NCI-H226 (cell line): ENCODE measurements at regions not wholly inside any gene's neighbourhood (a gene's known extent, or its start where the extent isn't known, plus 50 kb on each side); places are given as distances from the start of the nearest gene placed in this dataset.
A peak's percentile ranks its signal among the peaks of the same experiment; 100 is the strongest.
"Not testable (repeated sequence)": the region's sequence is repeated elsewhere in the genome, so short reads cannot be mapped to it uniquely, and the experiment has no call there.

Experiments used
- DNase-seq: peaks from one replicate; pipeline ENCODE4 v3.0.0-alpha.2; 2015

DNA sequence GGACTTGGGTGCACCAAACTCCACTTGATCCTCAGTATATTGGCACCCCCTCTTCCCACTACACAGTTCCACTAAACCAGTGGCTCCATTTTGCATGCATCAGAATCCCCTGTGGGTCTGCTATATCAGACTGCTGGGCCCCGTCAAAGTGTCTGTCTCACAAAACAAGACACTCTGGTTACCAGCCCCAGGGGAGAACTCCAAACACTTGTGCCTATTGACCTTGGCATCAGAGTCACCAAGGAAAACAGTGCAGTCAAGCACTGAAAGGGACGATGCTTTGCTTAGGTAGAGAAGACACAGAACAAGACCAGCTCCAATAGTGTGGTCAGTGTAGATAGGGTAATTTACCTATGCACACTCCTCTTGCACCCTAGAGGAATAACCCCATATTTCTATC is 205.8 kb upstream of the RAI14 start:
- no peak for DNase-seq

DNA sequence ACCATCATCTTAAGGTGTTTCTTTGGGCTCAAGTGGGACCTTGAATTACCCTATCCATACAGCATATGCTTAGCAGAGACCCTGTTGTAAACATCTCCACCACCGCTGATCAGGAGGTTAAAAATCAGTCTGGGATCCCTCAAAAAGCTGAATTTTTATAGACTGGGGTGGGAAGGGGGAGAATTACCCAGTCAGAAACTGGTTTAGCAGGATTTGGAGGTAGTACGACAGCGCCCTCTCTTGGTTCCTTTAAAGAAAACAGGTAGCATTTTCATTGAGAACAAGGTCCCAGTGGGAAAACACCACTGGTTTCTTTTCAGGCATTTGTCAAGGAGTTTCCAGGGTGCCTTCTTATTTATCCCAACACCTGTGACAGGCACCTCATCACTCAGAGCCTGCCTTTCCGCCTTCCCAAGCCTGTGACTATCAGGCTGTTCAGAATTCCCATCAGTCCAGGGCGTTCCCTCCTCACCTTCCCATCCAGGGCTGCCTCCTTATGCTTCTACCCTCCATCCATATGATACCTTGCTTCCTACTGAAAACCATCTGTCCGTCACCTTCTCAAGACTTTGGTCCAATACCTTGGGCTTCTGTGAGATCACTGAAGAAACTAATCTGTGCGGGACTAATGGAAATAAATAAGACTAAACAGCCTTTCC is 203.8 kb upstream of the RAI14 start:
- no peak for DNase-seq

DNA sequence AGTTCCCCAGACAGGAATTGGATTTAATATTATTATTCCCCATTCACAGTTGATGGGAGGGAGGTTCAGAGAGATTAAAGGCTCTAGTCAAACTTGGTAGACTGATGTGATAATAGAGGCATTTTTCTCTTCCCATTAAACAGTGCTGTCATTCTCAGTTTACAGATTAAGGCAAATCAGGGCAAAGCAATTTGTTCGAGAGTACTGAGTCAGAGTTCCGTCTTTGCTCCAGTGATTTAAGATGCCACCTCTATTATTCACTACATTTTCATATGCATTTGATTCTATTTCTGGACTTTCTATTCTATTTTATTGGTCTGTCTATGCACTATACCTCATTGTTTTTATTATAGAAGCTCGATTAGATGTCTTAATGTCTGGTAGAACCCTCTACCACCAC is 201.0 kb upstream of the RAI14 start:
- no peak for DNase-seq

DNA sequence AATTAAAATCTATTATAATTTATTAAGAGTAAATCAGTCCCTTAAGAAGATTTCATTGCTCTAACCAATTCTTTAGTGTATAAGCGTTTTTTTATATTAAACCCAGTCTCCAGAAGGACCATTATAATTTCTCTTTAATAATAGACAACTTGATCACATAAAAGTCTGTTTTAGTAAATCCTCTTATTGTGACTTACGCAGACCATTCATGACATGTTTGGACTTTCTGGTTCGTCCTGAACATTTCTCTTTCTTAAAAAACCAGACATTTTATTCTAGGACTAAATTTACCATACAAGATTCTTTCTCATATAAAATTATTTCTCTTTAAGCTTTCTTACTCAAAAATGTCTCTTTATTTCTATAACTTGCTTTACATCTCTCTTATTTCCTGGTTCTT is 196.2 kb upstream of the RAI14 start:
- DNase-seq = no peak

DNA sequence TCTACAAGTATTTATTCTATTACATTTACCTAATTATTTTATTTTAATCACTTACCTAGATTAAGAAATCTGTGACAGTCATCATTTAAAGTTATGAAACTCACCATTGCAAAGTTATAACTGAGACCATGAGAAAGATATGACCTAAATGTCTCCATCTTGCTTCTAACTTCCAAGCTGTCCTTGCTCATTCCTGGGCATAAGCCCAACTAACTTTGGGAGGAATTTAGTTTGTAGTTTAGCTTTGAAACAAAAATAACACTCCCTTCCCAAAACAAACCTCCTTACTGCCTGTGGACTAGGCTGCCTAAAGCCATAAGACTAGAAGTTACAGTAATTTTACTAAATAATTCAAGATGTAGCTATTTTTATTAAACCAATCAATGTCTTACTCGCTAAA is 195.6 kb upstream of the RAI14 start:
- DNase-seq = no peak

DNA sequence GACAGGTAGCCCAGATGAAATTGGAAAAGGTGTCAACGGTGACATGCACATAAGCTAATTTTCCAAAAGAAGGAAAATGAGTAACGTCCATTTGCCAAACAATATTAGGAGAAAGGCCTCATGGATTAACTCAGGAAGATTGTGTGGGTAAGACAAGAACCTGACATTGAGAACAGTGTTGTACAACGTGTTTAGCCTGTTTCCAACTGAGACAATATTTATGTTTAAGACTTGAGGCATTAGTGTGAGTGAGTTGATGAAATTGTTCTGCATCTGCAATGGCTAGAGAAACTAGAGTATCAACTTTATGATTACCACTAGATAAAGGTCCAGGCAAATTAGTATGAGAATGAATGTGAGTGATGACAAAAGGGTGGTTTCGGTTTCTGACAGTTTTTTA is 191.3 kb upstream of the RAI14 start:
- no peak for DNase-seq

DNA sequence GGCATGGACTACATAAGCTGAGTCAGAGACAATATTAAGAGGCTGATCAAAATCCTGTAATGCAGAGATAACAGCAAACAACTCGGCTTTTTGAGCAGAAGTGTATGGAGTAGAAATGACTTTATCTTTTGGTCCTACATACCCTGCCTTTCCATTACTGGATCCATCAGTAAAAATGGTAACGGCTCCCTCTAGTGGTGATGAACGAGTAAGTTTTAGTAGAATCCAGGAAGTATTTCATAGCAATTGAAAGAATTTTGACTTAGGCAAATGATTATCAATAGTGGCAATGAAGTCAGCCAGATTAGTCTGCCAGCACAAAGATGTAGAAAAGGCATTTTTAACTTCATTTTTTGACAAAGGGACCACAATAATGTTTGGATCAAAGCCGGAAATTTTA is 190.8 kb upstream of the RAI14 start:
- DNase-seq = not testable (repeated sequence)

DNA sequence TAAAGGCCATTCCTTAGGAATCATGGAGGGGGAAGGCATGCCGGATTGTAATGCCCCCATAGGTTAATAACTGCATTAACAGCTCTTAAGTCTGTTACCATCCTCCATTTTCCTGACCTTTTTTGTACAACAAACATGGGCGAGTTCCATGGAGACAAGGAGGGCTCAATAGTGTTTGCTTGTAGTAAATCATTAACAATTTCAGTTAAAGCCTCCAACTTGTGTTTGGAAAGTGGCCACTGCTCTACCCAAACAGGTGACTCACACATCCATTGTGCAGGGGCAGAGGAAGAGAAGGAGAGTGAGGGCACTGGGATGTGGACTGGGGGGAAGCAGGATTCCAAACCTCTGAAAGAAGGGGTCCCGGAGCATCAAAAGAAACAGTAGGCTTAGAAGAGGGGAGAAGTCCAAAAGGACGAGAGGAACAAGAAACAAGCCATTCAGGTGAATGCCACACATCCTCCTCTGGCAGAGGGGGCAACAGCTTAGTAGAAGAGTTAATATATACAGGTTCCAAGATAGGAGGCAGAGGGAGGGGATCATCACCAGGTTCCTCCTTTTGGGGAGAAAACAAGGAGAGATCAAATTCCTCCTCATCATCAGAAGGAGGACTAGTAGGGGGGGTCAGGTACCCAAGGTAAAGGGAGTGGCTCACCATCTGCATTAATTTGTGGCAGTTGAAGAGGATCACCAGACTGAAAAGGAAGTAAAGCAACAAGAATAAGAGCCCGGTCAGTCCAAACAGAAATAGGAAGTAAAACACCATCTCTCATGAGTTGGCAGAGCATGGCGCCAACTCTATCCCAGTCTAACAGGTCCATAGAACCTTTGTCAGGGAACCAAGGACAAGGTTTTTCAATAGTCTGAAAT is 189.4 kb upstream of the RAI14 start:
- not testable (repeated sequence) for DNase-seq

DNA sequence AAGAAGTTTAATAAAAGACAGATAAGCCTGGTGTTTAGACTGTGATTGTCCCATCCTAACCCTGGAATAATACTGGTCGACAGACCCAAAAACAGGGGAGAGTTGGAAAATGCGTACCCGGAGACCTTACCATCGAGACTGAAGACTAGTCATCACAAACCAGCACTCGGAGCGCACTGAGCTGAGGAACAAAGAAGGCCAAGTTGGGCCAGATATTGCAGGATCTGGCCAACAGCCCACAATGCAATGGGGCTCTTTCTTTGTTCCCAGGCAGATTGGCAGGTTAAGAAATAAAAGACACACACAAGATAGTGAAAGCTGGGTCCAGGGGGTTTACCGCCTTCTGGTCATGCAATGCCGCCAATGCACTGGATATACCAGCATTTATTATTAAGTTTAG is 188.7 kb upstream of the RAI14 start:
- DNase-seq = no peak

DNA sequence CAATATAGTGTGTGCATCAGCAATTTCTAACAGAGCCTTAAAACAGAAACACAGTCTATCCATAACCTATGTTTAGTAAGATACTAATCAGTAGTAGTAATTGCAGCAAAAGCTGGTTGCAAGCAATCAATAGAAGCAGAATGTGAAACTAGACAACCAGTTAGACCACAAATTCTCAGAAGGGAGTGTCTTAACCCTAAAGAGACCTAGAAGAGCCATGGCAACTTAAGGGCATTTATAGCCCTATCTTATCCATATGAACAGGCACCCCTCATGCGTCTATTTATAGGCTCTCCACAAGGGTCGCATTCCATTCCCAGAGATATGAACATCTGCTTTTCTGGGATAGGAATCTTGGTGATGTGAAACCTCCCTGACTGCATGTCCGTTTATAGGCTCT is 188.1 kb upstream of the RAI14 start:
- DNase-seq = not testable (repeated sequence)

DNA sequence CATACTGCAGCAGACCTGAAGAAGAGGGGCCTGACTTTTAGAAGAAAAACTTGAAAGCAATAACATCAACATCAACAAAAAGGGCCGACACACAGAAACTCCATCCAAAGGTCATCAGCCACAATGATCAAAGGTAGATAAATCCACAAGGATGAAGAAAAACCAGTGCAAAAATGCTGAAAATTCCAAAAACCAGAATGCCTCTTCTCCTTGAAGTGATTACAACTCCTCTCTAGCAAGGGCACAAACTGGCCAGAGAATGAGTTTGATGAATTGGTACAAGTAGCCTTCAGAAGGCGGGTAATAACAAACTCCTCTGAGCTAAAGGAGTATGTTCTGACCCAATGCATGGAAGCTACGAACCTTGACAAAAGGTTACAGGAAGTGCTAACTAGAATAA is 186.2 kb upstream of the RAI14 start:
- DNase-seq = no peak

DNA sequence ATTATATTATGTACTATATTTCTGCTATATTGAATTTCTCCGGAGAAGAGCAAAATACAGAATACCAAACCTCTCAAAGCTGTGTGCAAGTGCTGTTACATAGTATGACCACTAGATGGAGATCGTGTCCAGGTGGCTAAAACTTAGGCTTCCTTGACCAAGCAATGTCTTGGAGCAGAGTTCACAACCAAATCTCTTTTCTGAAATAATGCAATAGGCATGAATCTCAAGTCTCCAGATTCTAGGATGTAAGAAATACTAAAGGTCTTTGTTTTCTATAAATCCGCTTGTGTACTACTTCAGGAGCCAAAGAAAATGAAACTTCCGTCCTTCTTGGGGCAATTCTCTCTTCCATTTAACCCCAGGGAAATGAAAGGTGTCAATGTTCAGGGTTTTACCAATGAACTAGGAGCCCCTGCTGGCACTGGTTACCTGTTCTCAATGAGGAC is 181.5 kb upstream of the RAI14 start:
- peak; percentile 33 for DNase-seq

DNA sequence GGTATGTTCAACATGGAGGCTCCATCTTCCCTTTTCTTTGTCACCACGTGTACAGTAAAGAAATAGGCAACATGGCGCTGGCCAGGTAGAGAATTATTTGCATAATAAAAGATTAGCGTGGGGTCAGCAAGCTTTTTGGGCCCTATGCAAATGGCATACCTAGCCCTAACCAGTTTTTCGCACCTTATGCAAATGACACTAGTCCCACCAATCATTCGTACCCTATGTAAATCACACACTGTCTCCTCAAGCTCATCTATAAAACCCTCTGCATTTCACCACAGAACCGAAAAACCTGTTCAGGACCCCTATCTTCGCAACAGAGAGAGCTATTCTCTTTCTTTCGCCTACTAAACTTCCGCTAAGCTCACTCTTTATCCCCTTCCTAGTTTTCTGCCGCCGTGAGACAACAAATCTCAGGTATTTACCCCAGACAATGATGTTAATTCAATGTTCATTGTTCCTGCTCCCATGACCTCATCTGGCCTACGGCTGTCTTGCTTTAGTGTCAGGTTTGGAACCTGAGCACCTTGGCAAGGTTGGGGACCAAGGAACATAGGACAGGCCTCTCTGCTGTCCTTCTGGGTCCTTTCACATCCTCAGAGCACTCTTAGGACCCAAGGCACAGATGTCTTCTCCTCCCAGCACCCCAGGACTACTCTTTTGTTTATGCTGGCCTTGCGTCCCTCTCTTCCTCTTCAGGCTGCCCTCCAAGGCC is 180.7 kb upstream of the RAI14 start:
- DNase-seq = no peak

DNA sequence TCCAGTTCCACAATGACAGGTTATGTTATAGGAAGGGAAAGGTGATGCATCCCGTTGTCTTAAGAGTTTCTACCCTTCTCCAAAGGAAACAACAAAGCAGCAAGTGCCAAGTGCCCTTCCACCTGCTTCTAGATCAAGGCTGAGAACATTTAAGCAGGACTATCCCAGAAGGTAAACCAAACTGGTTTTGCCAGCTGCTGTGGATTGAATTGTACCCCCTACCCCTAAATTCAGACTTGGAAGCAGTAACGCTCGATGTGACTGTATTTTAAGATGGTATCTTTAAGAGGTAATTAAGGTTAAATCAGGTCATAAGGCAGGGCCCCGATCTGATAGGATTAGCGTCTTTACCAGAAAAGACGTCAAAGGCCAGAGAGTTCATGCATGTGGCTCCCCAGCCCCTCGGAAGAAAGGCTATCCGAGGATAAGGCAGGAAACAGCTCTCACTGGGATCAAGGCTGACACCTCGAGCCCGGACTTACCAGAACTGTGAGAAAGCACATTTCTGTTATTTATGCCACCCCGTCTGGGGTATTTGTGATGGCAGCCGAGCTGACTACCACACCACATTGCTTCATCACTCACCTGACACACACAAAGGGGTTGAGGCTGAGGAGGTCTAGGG is 179.1 kb upstream of the RAI14 start:
- DNase-seq = no peak

DNA sequence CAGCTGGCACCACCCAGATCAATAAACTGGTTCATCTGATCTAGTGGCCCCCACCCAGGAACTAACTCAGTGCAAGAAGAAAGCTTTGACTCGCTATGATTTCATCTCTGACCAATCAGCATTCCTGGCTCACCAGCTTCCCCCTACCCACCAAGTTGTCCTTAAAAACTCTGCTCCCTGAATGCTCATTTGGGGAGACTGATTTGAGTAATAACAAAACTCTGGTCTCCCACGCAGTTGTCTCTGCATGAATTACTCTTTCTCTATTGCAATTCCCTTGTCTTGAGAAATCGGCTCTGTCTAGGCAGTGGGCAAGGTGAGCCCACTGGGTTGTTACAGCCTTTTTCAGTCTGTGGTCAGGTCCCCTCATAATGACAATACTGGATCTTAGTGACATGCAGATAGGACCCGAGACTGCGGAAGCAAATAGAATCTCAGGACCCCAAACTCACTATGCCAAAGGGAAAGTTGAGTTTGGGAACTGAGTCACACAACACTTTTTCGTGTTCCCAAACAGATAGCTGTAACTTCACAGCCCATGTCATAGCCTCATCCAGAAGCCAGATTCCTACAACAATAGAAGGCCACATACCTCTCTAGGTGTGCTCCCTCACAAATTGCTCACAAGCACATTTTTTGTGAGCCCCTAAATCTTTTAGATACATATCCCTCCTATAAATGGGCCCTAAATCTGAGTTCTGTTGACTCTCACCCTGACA is 175.2 kb upstream of the RAI14 start:
- no peak for DNase-seq

DNA sequence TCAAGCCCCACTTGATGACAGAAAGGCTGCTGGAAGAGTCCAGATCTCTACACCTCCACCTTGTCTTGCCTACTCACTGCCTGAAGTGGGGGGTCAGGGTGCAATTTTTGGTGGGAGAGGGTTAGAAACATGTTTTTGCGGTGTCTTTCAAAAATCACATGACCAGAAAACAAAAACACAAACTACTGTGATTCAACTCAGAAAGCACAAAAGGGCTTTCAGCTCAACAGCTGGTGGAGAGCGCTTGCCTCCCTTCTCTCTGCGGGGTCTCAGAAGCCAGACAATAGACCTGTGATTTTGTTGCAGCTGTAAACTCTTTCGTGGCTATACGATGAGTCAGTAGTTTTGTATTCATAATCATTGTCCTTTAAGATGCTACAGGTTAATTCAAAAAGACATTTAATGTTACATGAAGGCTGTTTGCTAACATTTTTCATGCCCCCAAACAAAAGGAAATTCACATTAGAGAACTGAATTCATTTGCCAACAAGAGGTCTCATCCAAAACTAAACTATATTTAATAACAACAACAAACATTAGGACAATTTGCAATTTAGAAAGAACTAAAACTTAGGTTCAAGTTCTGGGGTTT is 172.6 kb upstream of the RAI14 start:
- DNase-seq = no peak

DNA sequence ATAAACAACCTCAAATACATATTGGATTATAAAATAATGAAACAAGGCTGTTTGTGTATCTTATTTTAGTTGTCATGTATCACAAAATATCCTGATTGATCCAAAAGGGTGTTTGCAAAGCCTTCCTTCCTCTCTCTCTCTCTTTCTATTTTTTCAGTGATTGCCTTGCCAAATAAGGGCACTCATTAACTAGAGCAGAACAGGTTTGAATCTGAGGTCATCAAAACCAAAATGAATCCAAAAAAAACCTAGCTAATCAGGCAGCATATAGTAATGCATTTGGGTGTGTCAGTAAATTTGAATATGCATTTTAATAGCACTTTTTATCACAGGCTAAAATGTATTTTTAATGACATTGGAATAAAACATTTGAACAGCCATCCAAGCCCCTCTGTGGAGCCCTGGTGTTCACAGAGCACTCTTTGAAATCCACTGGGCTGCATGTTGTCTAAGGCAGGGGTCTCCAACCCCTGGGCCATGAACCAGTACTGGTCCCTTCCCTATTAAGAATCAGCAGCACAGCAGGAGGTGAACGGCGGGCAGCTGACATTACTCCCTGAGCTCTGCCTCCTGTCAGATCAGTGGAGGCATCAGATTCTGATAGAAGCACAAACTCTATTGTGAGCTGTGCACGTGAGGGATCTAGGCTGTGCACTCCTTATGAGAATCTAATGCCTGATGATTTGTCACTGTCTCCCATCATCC is 171.8 kb upstream of the RAI14 start:
- no peak for DNase-seq

DNA sequence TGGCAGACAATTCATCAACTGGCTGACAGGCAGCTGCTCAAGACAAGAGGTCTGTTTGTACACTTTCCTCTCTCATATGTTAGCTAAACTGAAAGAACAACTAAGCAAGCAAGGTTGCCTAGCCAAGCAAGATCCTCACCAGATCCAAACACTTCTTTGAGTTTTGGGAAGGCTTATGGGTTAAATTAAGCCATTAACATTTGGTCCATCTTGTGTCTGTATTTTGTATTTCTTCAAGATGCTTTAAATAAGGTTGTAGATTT is 170.4 kb upstream of the RAI14 start:
- no peak for DNase-seq

DNA sequence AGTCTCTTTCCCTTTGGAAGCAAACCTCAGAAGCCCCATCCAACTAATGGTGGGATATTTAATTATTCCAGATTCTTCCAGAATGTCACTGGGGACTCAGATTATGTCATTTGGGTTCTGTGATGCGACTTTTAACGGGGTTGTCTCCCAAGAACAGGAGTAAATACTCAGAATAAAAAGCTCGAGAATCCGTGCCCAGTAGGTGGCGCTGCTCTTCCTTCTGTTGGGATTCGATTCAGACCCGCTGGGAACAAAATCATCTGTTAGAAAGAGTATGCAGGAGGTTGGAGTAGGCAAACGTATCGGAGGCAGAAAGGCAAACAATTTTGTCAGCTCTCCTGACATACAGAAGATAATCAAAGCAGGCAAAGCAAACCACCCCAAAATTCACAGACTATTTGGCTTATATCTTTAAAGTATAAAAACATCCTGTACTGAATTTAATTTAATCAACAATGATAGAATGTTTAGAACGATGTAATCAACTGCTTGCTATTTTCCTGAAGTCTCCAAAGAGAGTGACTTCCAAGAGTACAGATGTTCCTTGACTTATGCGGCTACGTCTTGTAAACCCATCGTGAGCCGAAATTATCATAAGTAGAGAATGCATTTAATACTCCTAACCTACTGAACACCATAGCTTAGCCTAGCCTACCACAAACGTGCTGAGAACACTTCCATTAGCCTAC is 169.8 kb upstream of the RAI14 start:
- peak; percentile 51 for DNase-seq

DNA sequence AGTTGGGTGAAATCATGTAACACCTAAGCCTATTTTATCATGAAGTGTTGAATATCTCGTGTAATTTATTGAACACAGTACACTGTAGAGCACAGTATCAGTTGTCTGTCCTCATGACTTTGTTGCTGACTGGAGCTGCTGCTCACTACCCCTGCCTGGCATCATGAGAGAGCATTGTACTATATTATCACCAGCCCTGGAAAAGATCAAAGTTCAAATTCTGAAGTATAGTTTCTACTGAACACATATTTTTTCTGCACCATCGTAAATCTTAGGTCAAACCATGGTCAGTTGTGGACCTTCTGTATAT is 169.3 kb upstream of the RAI14 start:
- no peak for DNase-seq

DNA sequence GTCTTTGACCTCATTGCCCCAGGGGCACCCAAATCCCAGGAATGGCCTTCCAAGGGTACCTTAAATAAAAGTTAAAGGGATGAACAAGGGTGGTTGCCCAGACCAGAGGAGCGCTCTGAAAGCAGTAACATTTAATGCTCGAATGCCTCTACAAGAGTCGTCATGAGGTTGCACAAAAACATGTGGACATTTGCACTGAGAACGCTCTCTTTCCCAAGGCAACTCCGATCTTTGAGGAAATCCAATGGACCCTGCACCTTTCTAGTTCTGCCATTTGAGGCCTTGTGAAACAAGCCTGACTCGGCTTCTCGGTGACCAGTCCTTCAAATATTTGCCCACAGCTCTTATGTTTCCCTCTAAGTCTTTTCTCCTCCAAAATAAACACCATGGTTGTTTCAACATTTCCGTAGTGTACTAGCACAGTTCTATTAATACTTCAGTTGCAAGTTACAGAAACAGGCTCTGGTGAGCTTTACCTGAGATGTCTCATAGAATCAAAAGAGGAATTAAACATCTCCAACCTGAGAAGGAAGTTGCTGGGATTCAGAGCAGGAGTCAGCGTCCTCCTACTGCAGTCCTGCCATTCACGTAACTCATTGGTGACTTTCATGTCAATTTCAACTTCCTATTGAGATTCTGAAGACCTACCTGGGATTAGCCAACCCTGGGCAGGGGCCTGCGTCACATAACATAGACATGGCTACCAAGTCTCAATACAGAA is 168.8 kb upstream of the RAI14 start:
- DNase-seq = peak; percentile 14
